OCI-LY1 (cell line): ENCODE measurements at regions not wholly inside any gene's neighbourhood (a gene's known extent, or its start where the extent isn't known, plus 50 kb on each side); places are given as distances from the start of the nearest gene placed in this dataset.

Experiments used
- CTCF ChIP-seq: fragments of 200-600 bp; sonication (generic), shearing (Covaris generic); IDR thresholded peaks from 2 replicates; pipeline ENCODE4 v1.5.1; 2017; ENCODE audit warnings: mild to moderate bottlenecking, antibody characterized with exemption, low read length, moderate library complexity, mixed read lengths
- EZH2 ChIP-seq: fragments of 200-600 bp; sonication (generic), shearing (Covaris generic); IDR thresholded peaks from 2 replicates; pipeline ENCODE4 v1.8.0; 2017; ENCODE audit warnings: borderline replicate concordance, mixed run types, mild to moderate bottlenecking, antibody characterized with exemption, low read length, moderate library complexity, mixed read lengths

GRCh38 chr16:86180780-86181179 is 281.8 kb downstream of the IRF8 start:
- TF ChIP-seq CTCF (no peak), EZH2 (no peak)
